Smooth muscle cell (in vitro differentiated cells): ENCODE measurements at regions not wholly inside any gene's neighbourhood (a gene's known extent, or its start where the extent isn't known, plus 50 kb on each side); places are given as distances from the start of the nearest gene placed in this dataset.

Source experiments
- DNase-seq: peaks from one replicate; lab custom pipeline; 2025; ENCODE audit not compliant: unreplicated experiment; lab: John Stamatoyannopoulos, UW
- H2AFZ ChIP-seq: fragments of 200-600 bp; sonication (generic); 2 replicates; pipeline ENCODE4 v1.6.0; 2016; ENCODE audit warnings: antibody characterized with exemption, low read depth, mild to moderate bottlenecking
- H3F3A ChIP-seq: fragments of 200-600 bp; sonication (generic); 2 replicates; pipeline ENCODE4 v1.6.0; 2017; ENCODE audit warnings: antibody characterized with exemption, low read depth
- H3K27ac ChIP-seq: fragments of 200-600 bp; sonication (generic); 2 replicates; pipeline ENCODE4 v1.5.1; 2016; ENCODE audit warnings: low read depth, mild to moderate bottlenecking
- H3K27me3 ChIP-seq: fragments of 200-600 bp; sonication (generic); 2 replicates; pipeline ENCODE4 v1.6.1; 2016; ENCODE audit warnings: low read depth, mild to moderate bottlenecking
- H3K36me3 ChIP-seq: fragments of 200-600 bp; sonication (generic); 2 replicates; pipeline ENCODE4 v1.5.1; 2016; ENCODE audit warnings: low read depth
- H3K4me1 ChIP-seq: fragments of 200-600 bp; sonication (generic); 2 replicates; pipeline ENCODE4 v1.5.1; 2016; ENCODE audit warnings: low read depth
- H3K4me2 ChIP-seq: fragments of 200-600 bp; sonication (generic); 2 replicates; pipeline ENCODE4 v1.6.0; 2016; ENCODE audit warnings: mild to moderate bottlenecking
- H3K4me3 ChIP-seq: fragments of 200-600 bp; sonication (generic); 2 replicates; pipeline ENCODE4 v1.5.1; 2016; ENCODE audit warnings: mild to moderate bottlenecking
- H3K79me2 ChIP-seq: fragments of 200-600 bp; sonication (generic); 2 replicates; pipeline ENCODE4 v1.6.0; 2016; ENCODE audit warnings: low read depth, mild to moderate bottlenecking
- H3K9ac ChIP-seq: fragments of 200-600 bp; sonication (generic); 2 replicates; pipeline ENCODE4 v1.6.0; 2016; ENCODE audit warnings: low read depth
- H3K9me3 ChIP-seq: fragments of 200-600 bp; sonication (generic); replicated peaks from 2 replicates; pipeline ENCODE4 v1.5.1; 2016; ENCODE audit warnings: low read depth
- H4K20me1 ChIP-seq: fragments of 200-600 bp; sonication (generic); 2 replicates; pipeline ENCODE4 v1.6.0; 2016; ENCODE audit warnings: low read depth
- CTCF ChIP-seq: fragments of 200-600 bp; sonication (generic); IDR thresholded peaks from 2 replicates; pipeline ENCODE4 v1.5.1; 2017; ENCODE audit warnings: borderline replicate concordance, mild to moderate bottlenecking, antibody characterized with exemption; ENCODE audit not compliant: insufficient read depth, poor library complexity, severe bottlenecking
- WGBS: methylation state at CpG from one replicate; pipeline ENCODE4 v1.1.7; 2016; ENCODE audit warnings: low lambda C conversion rate; 5-methylcytosine and 5-hydroxymethylcytosine counted together

GRCh38 chr20:20780127-20780824, 67.8 kb upstream of the RALGAPA2 start:
- H3K9me3 ChIP-seq, result no peaks in the 10 kb centered on the region
- H3K27me3 ChIP-seq, result no peaks in the 10 kb centered on the region
- H3K36me3 ChIP-seq, result no peaks in the 10 kb centered on the region
- no peaks in the 10 kb centered on the region for H3K79me2 ChIP-seq
- no peaks in the 10 kb centered on the region for H3F3A ChIP-seq
- no peak overlapping the region for H3K4me3 ChIP-seq
- TF ChIP-seq CTCF, result no peak
- H2AFZ ChIP-seq, result no peak overlapping the region
- no peak for DNase-seq
- H3K4me1 ChIP-seq, result no peaks in the 10 kb centered on the region
- no peak overlapping the region for H3K27ac ChIP-seq
- no peak overlapping the region for H3K9ac ChIP-seq
- H4K20me1 ChIP-seq, result no peaks in the 10 kb centered on the region
- H3K4me2 ChIP-seq, result no peak overlapping the region
- 73% methylated on average over 7 of the region's 7 CpGs for WGBS

GRCh38 chr20:20778676-20779075, 66.2 kb upstream of the RALGAPA2 start:
- Histone ChIP-seq H3K27me3 (no peaks in the 10 kb centered on the region), H3K4me1 (no peaks in the 10 kb centered on the region), H3K9ac (no peak overlapping the region), H3K9me3 (no peaks in the 10 kb centered on the region), H3F3A (no peaks in the 10 kb centered on the region), H3K36me3 (no peaks in the 10 kb centered on the region), H3K4me3 (no peak overlapping the region), H3K79me2 (no peaks in the 10 kb centered on the region), H2AFZ (no peak overlapping the region), H4K20me1 (no peaks in the 10 kb centered on the region), H3K4me2 (no peak overlapping the region), H3K27ac (no peak overlapping the region)
- 90% methylated on average over 2 of the region's 2 CpGs for WGBS
- no peak for TF ChIP-seq CTCF
- DNase-seq, result no peak

- Histone ChIP-seq H3F3A (no peaks in the 10 kb centered on the region), H3K4me2 (no peak overlapping the region), H4K20me1 (no peaks in the 10 kb centered on the region), H3K27ac (no peak overlapping the region), H3K4me3 (no peak overlapping the region), H3K9me3 (no peaks in the 10 kb centered on the region), H3K9ac (no peak overlapping the region), H3K27me3 (no peaks in the 10 kb centered on the region), H3K79me2 (no peaks in the 10 kb centered on the region), H2AFZ (no peak overlapping the region), H3K4me1 (no peaks in the 10 kb centered on the region), H3K36me3 (no peaks in the 10 kb centered on the region)
- WGBS, result 88% methylated on average over 3 of the region's 3 CpGs
- no peak for TF ChIP-seq CTCF
- no peak for DNase-seq
Observed at GRCh38 chr20:20772497-20773085, 60.1 kb upstream of the RALGAPA2 start.
